ENCODE measurements at regions not wholly inside any gene's neighbourhood (a gene's known extent, or its start where the extent isn't known, plus 50 kb on each side); places are given as distances from the start of the nearest gene placed in this dataset.

DNA sequence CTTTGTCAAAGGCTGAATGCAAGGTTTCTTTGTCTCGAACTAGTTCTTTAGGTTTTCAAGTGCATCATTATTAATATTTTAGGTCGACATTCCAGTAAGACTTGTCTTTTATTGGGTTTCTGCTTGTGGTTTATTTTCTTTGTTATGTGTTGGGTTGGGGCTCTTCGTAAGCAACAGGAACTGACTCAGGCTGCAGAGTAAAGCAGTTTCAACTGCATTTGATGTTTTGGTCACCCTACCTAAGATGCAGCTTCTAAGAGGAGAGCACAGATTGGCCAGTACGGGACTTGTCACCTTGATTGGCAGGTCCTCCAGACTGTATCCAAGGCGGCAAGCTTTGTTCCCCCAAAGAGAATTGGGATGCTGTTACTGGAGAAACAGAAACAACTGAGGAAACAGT, 149.5 kb upstream of the SULF2 start:
- no peak overlapping the region for H3K27ac ChIP-seq (ENCODE audit: low read depth, low read length)
- 80 to 91% methylated on average over 3 to 5 of the region's 5 CpGs for WGBS, 2 experiments (ENCODE audit: insufficient coverage in 1 of 2, insufficient read length in 1 of 2)
- H3K27ac Mint-ChIP-seq, result no peak overlapping the region
- no peaks in the 10 kb centered on the region for H3K4me1 Mint-ChIP-seq
- no peaks in the 10 kb centered on the region for H3K9me3 Mint-ChIP-seq
- no peak overlapping the region for H3K4me3 Mint-ChIP-seq
- H3K4me3 ChIP-seq (ENCODE audit: low read length), result no peak overlapping the region
- no peak for DNase-seq
- TF ChIP-seq, protein P1, sequence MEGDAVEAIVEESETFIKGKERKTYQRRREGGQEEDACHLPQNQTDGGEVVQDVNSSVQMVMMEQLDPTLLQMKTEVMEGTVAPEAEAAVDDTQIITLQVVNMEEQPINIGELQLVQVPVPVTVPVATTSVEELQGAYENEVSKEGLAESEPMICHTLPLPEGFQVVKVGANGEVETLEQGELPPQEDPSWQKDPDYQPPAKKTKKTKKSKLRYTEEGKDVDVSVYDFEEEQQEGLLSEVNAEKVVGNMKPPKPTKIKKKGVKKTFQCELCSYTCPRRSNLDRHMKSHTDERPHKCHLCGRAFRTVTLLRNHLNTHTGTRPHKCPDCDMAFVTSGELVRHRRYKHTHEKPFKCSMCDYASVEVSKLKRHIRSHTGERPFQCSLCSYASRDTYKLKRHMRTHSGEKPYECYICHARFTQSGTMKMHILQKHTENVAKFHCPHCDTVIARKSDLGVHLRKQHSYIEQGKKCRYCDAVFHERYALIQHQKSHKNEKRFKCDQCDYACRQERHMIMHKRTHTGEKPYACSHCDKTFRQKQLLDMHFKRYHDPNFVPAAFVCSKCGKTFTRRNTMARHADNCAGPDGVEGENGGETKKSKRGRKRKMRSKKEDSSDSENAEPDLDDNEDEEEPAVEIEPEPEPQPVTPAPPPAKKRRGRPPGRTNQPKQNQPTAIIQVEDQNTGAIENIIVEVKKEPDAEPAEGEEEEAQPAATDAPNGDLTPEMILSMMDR (conservative IDR thresholded peaks at IDR 0.05), result no peak
- H3K4me1 ChIP-seq (ENCODE audit: control insufficient read depth, insufficient read depth, low read length), result no peaks in the 10 kb centered on the region
- no peaks in the 10 kb centered on the region for H3K36me3 Mint-ChIP-seq (ENCODE audit: low read depth)
- H3K27me3 Mint-ChIP-seq (ENCODE audit: insufficient read depth), result peaks cover 3% of the 10 kb centered on the region
- no peak overlapping the region for H3K9ac ChIP-seq (ENCODE audit: extremely low read depth, low read length, poor library complexity, severe bottlenecking)
- peaks cover 5% of the 10 kb centered on the region for H3K27me3 ChIP-seq (ENCODE audit: control insufficient read depth, insufficient read depth, low read length, poor library complexity, severe bottlenecking)
- no peaks in the 10 kb centered on the region for H3K36me3 ChIP-seq (ENCODE audit: control insufficient read depth, insufficient read depth, low read length)
- no peaks in the 10 kb centered on the region for H3K9me3 ChIP-seq (ENCODE audit: control insufficient read depth, low read length)

DNA sequence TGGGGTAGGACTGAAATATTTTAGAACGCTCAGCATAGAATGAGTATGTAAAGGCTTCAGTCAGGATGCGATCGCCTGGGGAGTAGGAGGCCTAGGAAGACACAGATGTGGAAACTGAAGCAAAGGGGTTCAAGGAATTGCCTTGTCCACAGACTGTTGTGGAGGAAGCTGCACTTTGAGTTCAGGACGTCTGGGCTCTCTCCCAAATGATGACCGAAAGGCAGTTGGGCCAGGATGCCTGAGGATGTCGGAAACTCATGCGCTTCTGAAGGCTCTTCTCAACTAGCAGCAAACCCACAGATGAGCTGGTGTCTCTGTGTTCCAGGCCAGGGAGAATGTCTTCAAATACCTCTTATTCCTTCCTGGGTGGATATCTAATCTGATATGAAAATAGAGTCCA, 146.2 kb upstream of the SULF2 start:
- no peaks in the 10 kb centered on the region for H3K9me3 Mint-ChIP-seq
- Histone ChIP-seq H3K4me1 (ENCODE audit: control insufficient read depth, insufficient read depth, low read length) (no peaks in the 10 kb centered on the region), H3K9me3 (ENCODE audit: control insufficient read depth, low read length) (peaks cover 6% of the 10 kb centered on the region), H3K9ac (ENCODE audit: extremely low read depth, low read length, poor library complexity, severe bottlenecking) (no peak overlapping the region), H3K27ac (ENCODE audit: low read depth, low read length) (no peak overlapping the region), H3K36me3 (ENCODE audit: control insufficient read depth, insufficient read depth, low read length) (no peaks in the 10 kb centered on the region), H3K27me3 (ENCODE audit: control insufficient read depth, insufficient read depth, low read length, poor library complexity, severe bottlenecking) (no peaks in the 10 kb centered on the region), H3K4me3 (ENCODE audit: low read length) (no peak overlapping the region)
- no peak overlapping the region for H3K4me3 Mint-ChIP-seq
- WGBS, 2 experiments (ENCODE audit: insufficient coverage in 1 of 2, insufficient read length in 1 of 2), result 91 to 94% methylated on average over 5 to 7 of the region's 7 CpGs
- DNase-seq, result no peak
- H3K4me1 Mint-ChIP-seq, result peaks cover 1% of the 10 kb centered on the region
- TF ChIP-seq, protein P1 (conservative IDR thresholded peaks at IDR 0.05), result no peak
- no peak overlapping the region for H3K27ac Mint-ChIP-seq
- H3K27me3 Mint-ChIP-seq (ENCODE audit: insufficient read depth), result no peaks in the 10 kb centered on the region
- no peaks in the 10 kb centered on the region for H3K36me3 Mint-ChIP-seq (ENCODE audit: low read depth)

DNA sequence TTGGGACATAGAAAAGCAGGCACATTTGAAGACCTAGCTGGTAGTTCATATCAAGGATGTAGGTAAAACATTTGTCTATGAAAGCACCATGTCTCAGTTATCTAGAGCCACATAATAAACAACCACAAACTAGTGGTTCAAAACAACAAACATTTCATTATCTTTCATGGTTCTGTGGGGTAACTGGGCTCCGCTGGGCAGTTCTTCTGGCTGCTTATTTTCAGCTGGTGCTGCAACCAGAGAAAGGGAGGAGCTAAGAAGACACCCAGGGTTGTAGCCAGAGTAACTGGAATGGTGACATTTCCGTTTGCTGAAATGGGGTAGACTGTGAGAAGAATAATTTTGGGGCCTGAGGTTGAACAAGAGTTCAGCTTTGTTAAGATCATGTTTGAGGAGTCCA, 145.7 kb upstream of the SULF2 start:
- H3K4me3 Mint-ChIP-seq, result no peak overlapping the region
- Histone ChIP-seq H3K4me3 (ENCODE audit: low read length) (no peak overlapping the region), H3K4me1 (ENCODE audit: control insufficient read depth, insufficient read depth, low read length) (no peaks in the 10 kb centered on the region), H3K27ac (ENCODE audit: low read depth, low read length) (no peak overlapping the region), H3K9me3 (ENCODE audit: control insufficient read depth, low read length) (peaks cover 6% of the 10 kb centered on the region), H3K27me3 (ENCODE audit: control insufficient read depth, insufficient read depth, low read length, poor library complexity, severe bottlenecking) (no peaks in the 10 kb centered on the region), H3K9ac (ENCODE audit: extremely low read depth, low read length, poor library complexity, severe bottlenecking) (no peak overlapping the region), H3K36me3 (ENCODE audit: control insufficient read depth, insufficient read depth, low read length) (no peaks in the 10 kb centered on the region)
- no peaks in the 10 kb centered on the region for H3K36me3 Mint-ChIP-seq (ENCODE audit: low read depth)
- no peak overlapping the region for H3K27ac Mint-ChIP-seq
- no peak for DNase-seq
- WGBS, 2 experiments (ENCODE audit: insufficient coverage in 1 of 2, insufficient read length in 1 of 2), result 83 to 93% methylated on average over 1 to 2 of the region's 2 CpGs
- H3K4me1 Mint-ChIP-seq, result peaks cover 1% of the 10 kb centered on the region
- H3K27me3 Mint-ChIP-seq (ENCODE audit: insufficient read depth), result no peaks in the 10 kb centered on the region
- TF ChIP-seq, protein P1 (conservative IDR thresholded peaks at IDR 0.05), result no peak
- no peaks in the 10 kb centered on the region for H3K9me3 Mint-ChIP-seq
